ENCODE measurements at regions not wholly inside any gene's neighbourhood (a gene's known extent, or its start where the extent isn't known, plus 50 kb on each side); places are given as distances from the start of the nearest gene placed in this dataset.

DNA sequence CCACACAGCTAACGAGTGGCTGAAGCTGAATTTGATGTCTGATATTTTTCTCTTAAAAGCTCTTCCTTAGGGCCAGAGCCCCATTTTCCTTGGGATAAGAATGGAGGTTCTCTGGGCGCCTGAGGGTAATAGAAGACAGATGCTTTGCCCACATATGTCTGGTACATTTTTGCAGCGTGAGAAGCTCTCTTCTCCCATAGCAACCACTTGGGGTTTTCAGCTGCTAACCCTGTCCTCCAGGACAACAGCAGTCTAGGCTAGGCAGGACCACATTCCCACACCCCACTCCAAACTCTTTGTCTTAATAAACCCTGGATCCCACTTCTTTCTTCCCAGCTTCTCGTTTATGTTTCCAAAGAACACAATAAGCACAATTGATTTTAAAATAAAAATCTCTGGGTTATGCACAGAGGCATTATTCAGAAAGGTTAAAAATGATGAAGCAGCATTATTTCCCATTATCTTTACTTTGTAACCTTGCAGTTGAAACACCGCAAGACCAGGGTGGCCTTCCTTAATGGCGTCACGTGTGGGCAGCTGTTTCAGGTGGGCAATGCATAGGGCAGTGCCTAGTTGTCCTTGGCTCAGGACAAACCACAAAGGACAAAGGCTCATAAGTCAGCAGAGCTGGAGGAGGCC is 56.5 kb upstream of the NTRK3 start:
- no peak for DNase-seq

DNA sequence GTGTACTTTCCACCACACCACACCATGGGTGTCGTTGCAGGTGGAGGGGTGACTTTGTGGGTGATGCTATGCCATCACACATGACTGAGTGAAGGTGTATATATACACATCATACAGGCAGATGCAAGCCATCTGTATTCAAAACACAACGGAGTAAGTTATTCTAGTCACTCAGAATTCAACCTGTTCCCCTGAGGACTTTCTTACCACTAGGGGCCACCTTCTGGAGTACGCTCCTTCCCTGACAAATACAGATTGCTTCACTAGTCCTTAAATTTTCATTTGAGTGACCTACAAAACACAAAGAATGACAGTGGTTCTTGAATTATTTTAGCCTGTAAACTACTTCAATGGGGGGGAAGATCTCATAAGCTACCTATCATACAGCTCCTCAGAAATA is 52.8 kb upstream of the NTRK3 start:
- DNase-seq = no peak

DNA sequence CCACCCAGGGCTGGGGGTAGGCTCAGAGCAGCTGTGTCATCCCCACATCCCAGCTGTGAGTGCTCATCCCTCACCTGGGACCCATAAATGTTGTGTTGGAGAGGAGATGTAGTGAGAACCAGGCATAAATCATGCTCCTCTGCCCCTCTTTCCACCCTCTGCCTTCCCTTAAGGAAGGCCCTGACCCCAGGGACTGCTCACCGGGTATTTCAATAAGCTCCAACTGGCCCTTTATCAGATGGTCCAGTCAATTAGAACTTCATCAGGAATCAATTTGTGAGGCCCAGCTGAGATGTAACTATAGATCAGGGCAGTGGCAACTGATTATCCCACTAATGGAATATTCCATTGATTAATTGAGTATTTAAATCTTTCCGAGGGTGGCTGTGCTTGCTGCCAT is 50.8 kb upstream of the NTRK3 start:
- no peak for DNase-seq

Data from MV-4-11 (cell line).